ENCODE measurements at regions not wholly inside any gene's neighbourhood (a gene's known extent, or its start where the extent isn't known, plus 50 kb on each side); places are given as distances from the start of the nearest gene placed in this dataset.

- no peak for DNase-seq
Observed at GRCh38 chr1:55586771-55587170, 371.6 kb upstream of the USP24 start.

- DNase-seq, result no peak
Observed at GRCh38 chr1:55585402-55585792, 370.2 kb upstream of the USP24 start.

GRCh38 chr1:55584526-55585401 is 369.6 kb upstream of the USP24 start:
- no peak for DNase-seq

- no peak for DNase-seq
Observed at GRCh38 chr1:55582084-55582483, 366.9 kb upstream of the USP24 start.

- DNase-seq, result no peak
Observed at GRCh38 chr1:55580845-55581332, 365.7 kb upstream of the USP24 start.

GRCh38 chr1:55579332-55580001 is 364.3 kb upstream of the USP24 start:
- DNase-seq, result no peak

- DNase-seq, result no peak
Observed at GRCh38 chr1:55578646-55579045, 363.5 kb upstream of the USP24 start.

- DNase-seq, result no peak
Observed at GRCh38 chr1:55575571-55576279, 360.6 kb upstream of the USP24 start.

- no peak for DNase-seq
Observed at GRCh38 chr1:55574691-55575225, 359.6 kb upstream of the USP24 start.

- no peak for DNase-seq
Observed at GRCh38 chr1:55572878-55573734, 357.9 kb upstream of the USP24 start.

- DNase-seq, result no peak
Observed at GRCh38 chr1:55571767-55572166, 356.6 kb upstream of the USP24 start.

- DNase-seq, result no peak
Observed at GRCh38 chr1:55569417-55569816, 354.3 kb upstream of the USP24 start.

GRCh38 chr1:55568732-55569131 is 353.6 kb upstream of the USP24 start:
- no peak for DNase-seq

- no peak for DNase-seq
Observed at GRCh38 chr1:55560266-55560665, 345.1 kb upstream of the USP24 start.

GRCh38 chr1:55559842-55560241 is 344.7 kb upstream of the USP24 start:
- DNase-seq, result no peak

GRCh38 chr1:55559161-55559611 is 344.0 kb upstream of the USP24 start:
- DNase-seq, result no peak

GRCh38 chr1:55558515-55558914 is 343.4 kb upstream of the USP24 start:
- no peak for DNase-seq

GRCh38 chr1:55555956-55556725 is 341.0 kb upstream of the USP24 start:
- DNase-seq, result no peak

GRCh38 chr1:55554611-55555010 is 339.4 kb upstream of the USP24 start:
- DNase-seq, result no peak

GRCh38 chr1:55552636-55553035 is 337.5 kb upstream of the USP24 start:
- DNase-seq, result no peak

- no peak for DNase-seq
Observed at GRCh38 chr1:55547405-55547804, 332.2 kb upstream of the USP24 start.
